IMR-90 (cell line): ENCODE measurements at regions not wholly inside any gene's neighbourhood (a gene's known extent, or its start where the extent isn't known, plus 50 kb on each side); places are given as distances from the start of the nearest gene placed in this dataset.

Experiments
- ATAC-seq: fragments of 200-7000 bp; cut with Tn5 transposase; 2 replicates; pipeline ENCODE4 v1.9.1; 2020; ENCODE audit warnings: low read depth, mild to moderate bottlenecking, moderate library complexity
- BruUV-seq: library from RNA; stranded (reverse); fragments of 400-500 nt; replicated peaks from 2 replicates; lab custom pipeline; 2021; lab: Mats Ljungman, UMichigan
- CTCF ChIA-PET: fragments of 300-600 bp; formaldehyde crosslinking; extraction: SDS; loops from one replicate; lab custom pipeline; 2021; ENCODE audit warnings: antibody characterized with exemption; lab: Yijun Ruan, JAX
- POLR2A ChIA-PET: fragments of 300-600 bp; sonication (Branson Sonifier 250); formaldehyde crosslinking; loops from one replicate; lab custom pipeline; 2022; ENCODE audit warnings: antibody characterized with exemption; ENCODE audit not compliant: unreplicated experiment; lab: Charles Lee
- DNase-seq: peaks from one replicate; pipeline ENCODE4 v3.0.0; 2013
- H2AFZ ChIP-seq: replicated peaks from 2 replicates; pipeline ENCODE3; 2013; ENCODE audit warnings: low read length, mild to moderate bottlenecking; ENCODE audit not compliant: poor library complexity
- H2AK5ac ChIP-seq: 2 replicates; pipeline ENCODE4 v1.6.1; 2013; ENCODE audit warnings: low read depth, low read length, inconsistent platforms
- H2AK9ac ChIP-seq: replicated peaks from 2 replicates; pipeline ENCODE3; 2013; ENCODE audit warnings: mild to moderate bottlenecking, low read depth, low read length, moderate library complexity; ENCODE audit not compliant: poor library complexity
- H2BK120ac ChIP-seq: 2 replicates; pipeline ENCODE4 v1.6.1; 2013; ENCODE audit warnings: low read depth, low read length, inconsistent platforms
- H2BK15ac ChIP-seq: 3 replicates; pipeline ENCODE4 v1.6.1; 2013; ENCODE audit warnings: low read depth, low read length, inconsistent platforms
- H2BK20ac ChIP-seq: 2 replicates; pipeline ENCODE4 v1.6.1; 2013; ENCODE audit warnings: low read depth, mild to moderate bottlenecking, inconsistent platforms, low read length, moderate library complexity
- H2BK5ac ChIP-seq: 2 replicates; pipeline ENCODE4 v1.6.1; 2013; ENCODE audit warnings: mild to moderate bottlenecking, low read depth, low read length, inconsistent platforms; ENCODE audit not compliant: poor library complexity, severe bottlenecking
- H3K14ac ChIP-seq: replicated peaks from 2 replicates; pipeline ENCODE4 v1.6.1; 2013; ENCODE audit warnings: low read depth, low read length, inconsistent platforms
- H3K18ac ChIP-seq: 2 replicates; pipeline ENCODE4 v1.6.1; 2013; ENCODE audit warnings: low read depth, low read length, control low read depth
- H3K23ac ChIP-seq: 2 replicates; pipeline ENCODE4 v1.6.1; 2013; ENCODE audit warnings: low read depth, low read length, inconsistent platforms
- H3K27ac ChIP-seq: 2 replicates; pipeline ENCODE4 v1.5.1; 2013; ENCODE audit warnings: mild to moderate bottlenecking, control low read depth, low read length; ENCODE audit not compliant: insufficient read depth
- H3K27me3 ChIP-seq: 2 replicates; pipeline ENCODE4 v1.6.1; 2013; ENCODE audit warnings: low read length; ENCODE audit not compliant: control insufficient read depth, insufficient read depth
- H3K36me3 ChIP-seq: 2 replicates; pipeline ENCODE4 v1.6.1; 2013; ENCODE audit warnings: low read length, mixed read lengths; ENCODE audit not compliant: control insufficient read depth, insufficient read depth
- H3K4ac ChIP-seq: 2 replicates; pipeline ENCODE4 v1.6.1; 2013; ENCODE audit warnings: low read depth, low read length, inconsistent platforms
- H3K4me1 ChIP-seq: 2 replicates; pipeline ENCODE4 v1.6.1; 2013; ENCODE audit warnings: low read length, mixed read lengths; ENCODE audit not compliant: control insufficient read depth, insufficient read depth
- H3K4me2 ChIP-seq: 2 replicates; pipeline ENCODE4 v1.6.1; 2013; ENCODE audit warnings: low read depth, mild to moderate bottlenecking, control low read depth, low read length, moderate library complexity
- H3K4me3 ChIP-seq: 2 replicates; pipeline ENCODE4 v1.5.1; 2013; ENCODE audit warnings: low read depth, mild to moderate bottlenecking, control low read depth, low read length, moderate library complexity; ENCODE audit not compliant: insufficient read depth
- H3K56ac ChIP-seq: 2 replicates; pipeline ENCODE4 v1.6.1; 2013; ENCODE audit warnings: low read length, inconsistent platforms; ENCODE audit not compliant: insufficient read depth; ENCODE audit errors: extremely low read depth
- H3K79me1 ChIP-seq, 2 experiments: 2 replicates each; pipeline ENCODE4 v1.6.1; 2013; ENCODE audit warnings: low read length in 2 of 2, inconsistent platforms in 1 of 2, low read depth in 1 of 2
- H3K9ac ChIP-seq: 2 replicates; pipeline ENCODE4 v1.6.1; 2013; ENCODE audit warnings: low read depth, low read length, control low read depth
- H3K9me1 ChIP-seq: 2 replicates; pipeline ENCODE4 v1.6.1; 2013; ENCODE audit warnings: low read length, inconsistent platforms; ENCODE audit not compliant: insufficient read depth
- H3K9me3 ChIP-seq: 2 replicates; pipeline ENCODE4 v1.6.1; 2013; ENCODE audit warnings: low read length; ENCODE audit not compliant: control insufficient read depth, insufficient read depth
- H4K20me1 ChIP-seq: 2 replicates; pipeline ENCODE4 v1.6.1; 2013; ENCODE audit warnings: low read length, inconsistent platforms; ENCODE audit not compliant: insufficient read depth
- H4K5ac ChIP-seq: 2 replicates; pipeline ENCODE4 v1.6.1; 2013; ENCODE audit warnings: mild to moderate bottlenecking, low read depth, low read length, control low read depth
- H4K8ac ChIP-seq, 2 experiments: 2 replicates each; pipeline ENCODE4 v1.6.1; 2013; ENCODE audit warnings: low read depth in 2 of 2, low read length in 2 of 2, control low read depth in 1 of 2, inconsistent platforms in 1 of 2
- H4K91ac ChIP-seq: 2 replicates; pipeline ENCODE4 v1.6.1; 2013; ENCODE audit warnings: low read depth, low read length, inconsistent platforms; ENCODE audit not compliant: insufficient read depth
- BHLHE40 ChIP-seq: fragments of 150-350 bp; IDR thresholded peaks from 2 replicates; pipeline ENCODE4 v1.6.1; 2016; ENCODE audit warnings: mild to moderate bottlenecking, low read depth, low read length
- CEBPB ChIP-seq: IDR thresholded peaks from 2 replicates; pipeline ENCODE4 v1.6.1; 2012; ENCODE audit warnings: low read depth, low read length, improper control_type of control experiment
- CHD1 ChIP-seq: IDR thresholded peaks from 2 replicates; pipeline ENCODE4 v1.6.1; 2012; ENCODE audit warnings: low read depth, low read length, improper control_type of control experiment
- CTCF ChIP-seq: conservative IDR thresholded peaks from 2 replicates; pipeline ENCODE4 v1.5.1; 2012; ENCODE audit warnings: mild to moderate bottlenecking, low read depth, low read length, improper control_type of control experiment
- ELK1 ChIP-seq: fragments of 150-350 bp; IDR thresholded peaks from 2 replicates; pipeline ENCODE4 v1.6.1; 2016; ENCODE audit warnings: low read depth, mild to moderate bottlenecking, low read length, moderate library complexity, borderline replicate concordance
- FOS ChIP-seq: fragments of 150-350 bp; IDR thresholded peaks from 2 replicates; pipeline ENCODE4 v1.6.1; 2016; ENCODE audit warnings: low read depth, low read length
- MAFK ChIP-seq: IDR thresholded peaks from 2 replicates; pipeline ENCODE4 v1.6.1; 2012; ENCODE audit warnings: low read depth, low read length, improper control_type of control experiment
- MAZ ChIP-seq: IDR thresholded peaks from 2 replicates; pipeline ENCODE4 v1.6.1; 2012; ENCODE audit warnings: low read depth, mild to moderate bottlenecking, low read length, improper control_type of control experiment, moderate library complexity, borderline replicate concordance
- MXI1 ChIP-seq: IDR thresholded peaks from 2 replicates; pipeline ENCODE4 v1.6.1; 2012; ENCODE audit warnings: low read depth, mild to moderate bottlenecking, low read length, moderate library complexity, borderline replicate concordance
- NFE2L2 ChIP-seq: fragments of 150-350 bp; IDR thresholded peaks from 2 replicates; pipeline ENCODE4 v1.6.1; 2016; ENCODE audit warnings: low read depth, mild to moderate bottlenecking, low read length
- POLR2A ChIP-seq: IDR thresholded peaks from 2 replicates; pipeline ENCODE4 v1.6.1; 2012; ENCODE audit warnings: mild to moderate bottlenecking, low read depth, low read length
- RAD21 ChIP-seq: IDR thresholded peaks from 2 replicates; pipeline ENCODE4 v1.6.1; 2012; ENCODE audit warnings: low read length, improper control_type of control experiment
- RCOR1 ChIP-seq: IDR thresholded peaks from 2 replicates; pipeline ENCODE4 v1.6.1; 2012; ENCODE audit warnings: mild to moderate bottlenecking, low read length, improper control_type of control experiment; ENCODE audit not compliant: insufficient replicate concordance
- RFX5 ChIP-seq: IDR thresholded peaks from 2 replicates; pipeline ENCODE4 v1.8.0; 2012; ENCODE audit warnings: low read depth, mild to moderate bottlenecking, low read length, moderate library complexity
- SMC3 ChIP-seq: fragments of 150-350 bp; IDR thresholded peaks from 2 replicates; pipeline ENCODE4 v1.6.1; 2016; ENCODE audit warnings: low read depth, mild to moderate bottlenecking, antibody characterized with exemption, low read length, moderate library complexity
- USF2 ChIP-seq: fragments of 150-350 bp; IDR thresholded peaks from 2 replicates; pipeline ENCODE4 v1.6.1; 2017; ENCODE audit warnings: mild to moderate bottlenecking, antibody characterized with exemption, low read length, low read depth
- WGBS, 2 experiments: methylation state at CpG; one replicate each; pipeline versions ENCODE4 v1.1.5 to v1.1.7; 2013; ENCODE audit warnings: missing lambda C conversion rate in 2 of 2; ENCODE audit not compliant: insufficient read length in 1 of 2; ENCODE audit errors: extremely low coverage in 2 of 2; 5-methylcytosine and 5-hydroxymethylcytosine counted together
- dilution Hi-C: fragments of 300-500 bp; cut with HindIII; formaldehyde crosslinking; loops from one replicate; pipeline ENCODE4 v1.14.3; 2018; ENCODE audit warnings: low sequenced_read_pairs; ENCODE audit not compliant: unreplicated experiment
- in situ Hi-C: fragments of 300-500 bp; cut with MboI; formaldehyde crosslinking; loops from 3 replicates; pipeline ENCODE4 v1.14.3; 2019; ENCODE audit warnings: low sequenced_read_pairs, inconsistent platforms, mixed read lengths
- intact Hi-C: fragments of 100-400 bp; cut with micrococcal nuclease; formaldehyde crosslinking; loops from 2 replicates; pipeline ENCODE4 v1.10.0; 2022

GRCh38 chr16:54688339-54688738 lies 242.3 kb upstream of the IRX5 start:
- no peak overlapping the region for H3K18ac ChIP-seq
- ChIA-PET POLR2A (no interaction called here), CTCF (no interaction called here)
- H3K36me3 ChIP-seq: no peaks in the 10 kb centered on the region
- no peaks in the 10 kb centered on the region for H3K27me3 ChIP-seq
- H2BK20ac ChIP-seq: no peak overlapping the region
- no peak overlapping the region for H4K8ac ChIP-seq
- TF ChIP-seq SMC3 (no peak), MAZ (no peak), MAFK (no peak), CTCF (no peak), POLR2A (no peak), RCOR1 (no peak), CEBPB (no peak), ELK1 (no peak), FOS (no peak), MXI1 (no peak), USF2 (no peak), CHD1 (no peak), RFX5 (no peak), BHLHE40 (no peak), NFE2L2 (no peak), RAD21 (no peak)
- H3K4me2 ChIP-seq: no peak overlapping the region
- no peak overlapping the region for H2AK5ac ChIP-seq
- no peak overlapping the region for H3K4me3 ChIP-seq
- no peak overlapping the region for H2BK120ac ChIP-seq
- DNase-seq (no peak), ATAC-seq (no peak)
- peaks cover 5% of the 10 kb centered on the region; the same call in 1 of the 2 replicates for H3K9me3 ChIP-seq
- no peak overlapping the region for H4K91ac ChIP-seq
- H3K27ac ChIP-seq: no peak overlapping the region
- H2BK15ac ChIP-seq: no peak overlapping the region
- H3K79me1 ChIP-seq: no peaks in the 10 kb centered on the region
- BruUV-seq: no TSS peak
- dilution Hi-C loops: no loop called here
- H2BK5ac ChIP-seq: no peak overlapping the region
- H3K14ac ChIP-seq: no peak overlapping the region
- no peaks in the 10 kb centered on the region for H3K4me1 ChIP-seq
- in situ Hi-C loops: no loop called here
- no peaks in the 10 kb centered on the region for H4K20me1 ChIP-seq
- H2AFZ ChIP-seq: no peak overlapping the region
- no peak overlapping the region for H4K5ac ChIP-seq
- H3K23ac ChIP-seq: no peak overlapping the region
- H3K56ac ChIP-seq: no peak overlapping the region
- intact Hi-C loops: no loop called here
- no peak overlapping the region for H2AK9ac ChIP-seq
- no CpG with 5 or more reads among the region's 1 CpG for WGBS, 2 experiments
- no peak overlapping the region for H3K9ac ChIP-seq
- no peak overlapping the region for H3K4ac ChIP-seq
- H3K9me1 ChIP-seq: no peaks in the 10 kb centered on the region
